CD1c-positive myeloid dendritic cell (primary cell): ENCODE measurements at regions not wholly inside any gene's neighbourhood (a gene's known extent, or its start where the extent isn't known, plus 50 kb on each side); places are given as distances from the start of the nearest gene placed in this dataset.

Source experiments
- DNase-seq: peaks from one replicate; pipeline ENCODE4 v3.0.0-alpha.2; 2016; ENCODE audit errors: extremely low spot score

DNA sequence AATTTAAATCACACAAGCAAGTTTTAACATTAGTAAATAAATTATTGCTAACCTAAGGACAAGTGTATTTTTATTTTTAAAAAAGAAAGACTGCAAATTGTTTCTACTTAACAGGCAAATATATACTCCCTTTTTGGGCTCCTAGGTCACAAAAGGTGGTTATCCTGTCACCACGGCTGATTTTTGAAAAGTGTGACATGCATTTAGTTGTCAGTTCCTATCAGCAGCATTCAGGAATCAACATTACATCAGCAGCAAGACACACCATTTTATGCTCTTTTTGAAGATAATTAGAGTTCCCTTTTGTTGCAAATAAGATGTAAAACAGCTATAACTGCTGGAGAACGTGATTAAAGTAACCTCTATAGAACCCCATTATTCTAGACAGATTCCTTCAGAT lies 357.5 kb upstream of the TMCO5A start:
- no peak for DNase-seq

DNA sequence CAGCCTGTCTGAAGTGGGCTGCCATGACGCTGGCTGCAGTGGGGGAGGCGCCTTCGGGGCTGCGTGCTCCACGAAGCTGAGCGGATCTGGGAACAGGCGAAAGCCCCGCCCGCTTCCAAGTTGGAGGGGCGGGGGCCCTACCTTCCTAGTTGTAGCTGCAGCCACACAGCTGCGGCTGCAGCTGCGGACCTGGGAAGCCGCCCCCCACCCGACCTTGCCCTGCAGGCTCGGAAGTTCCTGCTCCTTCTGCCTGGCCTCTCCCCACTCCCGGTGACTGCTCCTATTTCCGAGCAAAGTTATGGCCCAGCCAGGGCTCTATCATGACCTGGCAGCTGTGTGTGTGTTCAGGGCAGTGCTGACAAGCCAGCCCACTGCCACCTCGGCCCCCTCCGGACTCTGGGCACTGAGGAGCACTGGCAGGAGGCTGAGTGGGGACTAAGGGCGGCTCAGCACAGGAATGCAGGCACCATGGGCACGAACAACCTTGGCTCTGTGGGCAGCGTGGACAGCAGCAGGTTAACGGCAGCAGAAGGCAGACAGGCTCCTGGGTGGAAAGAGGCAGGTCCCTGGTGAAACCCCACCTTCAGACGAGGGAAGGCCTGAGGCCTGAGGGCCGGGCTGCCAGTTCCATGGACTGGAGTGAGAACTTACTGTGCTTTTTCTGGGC lies 352.4 kb upstream of the TMCO5A start:
- DNase-seq, result no peak

DNA sequence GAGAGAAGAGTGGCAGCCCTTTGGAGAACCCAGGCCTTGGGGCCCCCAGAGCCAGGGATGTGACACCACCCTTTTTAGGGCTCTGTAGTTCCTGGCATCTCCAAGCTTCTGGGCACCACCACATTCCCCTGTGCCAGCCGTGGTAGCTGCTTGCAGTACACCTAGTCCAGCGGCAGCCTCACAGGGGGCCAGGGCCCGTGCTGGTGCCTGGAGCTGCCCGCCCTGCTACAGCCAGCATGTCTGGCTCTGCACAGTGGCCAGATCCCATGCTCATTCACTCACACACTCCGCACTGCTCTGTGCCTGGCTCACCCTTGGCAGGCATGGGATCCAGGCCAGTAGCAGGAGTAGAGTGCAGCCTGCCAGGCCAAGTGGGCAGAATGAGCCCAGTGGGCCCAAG lies 351.6 kb upstream of the TMCO5A start:
- DNase-seq, result no peak

DNA sequence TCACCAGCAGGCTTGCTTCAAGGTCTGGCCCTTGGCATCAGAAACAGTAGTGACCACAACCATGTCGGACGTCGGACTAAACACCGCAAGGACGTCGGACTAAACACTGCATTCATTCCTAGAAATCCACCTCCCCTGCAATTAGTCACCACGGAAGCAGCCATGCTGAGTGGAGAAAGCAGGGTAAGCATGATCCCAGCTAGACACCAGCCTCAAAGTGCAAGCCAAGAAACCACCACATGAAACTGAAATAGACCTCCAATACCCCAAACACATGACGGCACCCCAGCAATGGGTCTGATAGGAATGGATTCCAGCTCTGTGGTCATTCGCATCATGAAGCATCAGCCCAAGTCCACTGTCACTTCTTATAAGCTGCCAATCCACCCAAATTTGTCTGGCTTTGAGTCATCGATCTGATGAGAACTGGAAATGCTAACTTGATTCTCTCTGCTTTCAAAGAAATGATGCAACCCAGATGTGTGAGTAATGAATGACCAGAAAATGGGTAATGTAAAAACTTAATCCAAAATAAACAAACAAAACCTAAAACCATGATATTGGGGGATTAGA lies 348.3 kb upstream of the TMCO5A start:
- DNase-seq, result no peak

DNA sequence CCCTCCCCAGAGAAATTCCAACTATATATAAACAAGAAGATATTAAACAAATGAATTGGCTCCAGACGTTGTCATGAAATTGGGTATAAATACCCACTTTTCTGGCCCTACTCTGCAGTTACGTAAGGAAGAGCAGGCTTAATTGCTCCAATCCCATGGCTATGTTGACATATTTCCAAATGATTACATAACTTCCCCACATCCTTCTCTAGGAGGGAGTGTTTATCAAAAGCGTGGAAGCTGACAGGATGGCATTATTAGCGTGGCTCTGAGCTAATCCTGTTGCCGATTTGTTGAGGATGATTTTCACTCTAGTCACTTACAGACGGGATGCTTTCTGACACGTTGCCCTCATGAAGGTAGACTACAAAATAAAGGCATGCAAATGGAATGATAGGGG lies 347.5 kb upstream of the TMCO5A start:
- DNase-seq, result no peak

DNA sequence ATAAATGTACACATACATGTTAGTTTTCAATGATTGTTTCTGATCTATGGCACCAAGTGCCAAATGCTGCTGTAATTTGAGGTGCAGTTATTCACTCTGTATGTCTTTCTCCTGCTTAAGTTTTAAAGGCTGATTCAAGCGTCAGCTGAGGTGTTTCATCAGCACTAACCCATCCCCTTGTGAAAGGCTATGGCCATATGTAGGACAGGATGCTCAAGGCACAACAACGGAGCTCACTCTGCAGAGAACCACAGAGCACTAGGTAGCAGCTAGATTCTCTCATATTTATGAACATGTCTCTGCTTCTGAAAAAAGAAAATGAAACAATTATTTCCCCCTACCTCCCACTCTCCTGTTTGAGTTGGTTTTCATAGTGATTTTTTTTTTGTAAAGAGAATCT lies 340.0 kb upstream of the TMCO5A start:
- no peak for DNase-seq

DNA sequence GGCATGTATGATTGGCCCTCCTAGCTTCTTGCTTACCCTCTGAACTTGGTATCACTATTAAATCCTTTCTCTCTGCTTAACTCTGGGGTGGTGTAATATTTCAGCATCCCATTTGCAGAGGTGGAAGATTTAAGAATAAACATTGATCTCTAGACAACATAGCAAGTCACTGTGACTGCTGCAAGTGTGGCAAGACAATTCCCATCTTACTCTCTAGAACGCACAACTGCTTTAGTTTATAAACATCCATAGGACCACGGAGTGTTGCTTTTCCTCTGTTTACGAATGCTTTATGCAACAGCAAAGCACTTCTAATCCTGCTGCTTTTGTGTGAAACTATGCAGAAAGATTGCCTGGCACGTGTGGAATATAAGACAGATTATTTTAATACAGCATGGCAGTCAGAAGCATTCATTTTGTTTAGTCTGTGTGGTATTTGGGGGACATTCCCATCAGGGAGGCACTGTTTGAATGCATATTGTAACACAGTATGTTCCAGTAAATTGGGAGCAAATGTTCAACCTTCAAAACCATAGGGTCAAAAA lies 338.9 kb upstream of the TMCO5A start:
- DNase-seq, result no peak

DNA sequence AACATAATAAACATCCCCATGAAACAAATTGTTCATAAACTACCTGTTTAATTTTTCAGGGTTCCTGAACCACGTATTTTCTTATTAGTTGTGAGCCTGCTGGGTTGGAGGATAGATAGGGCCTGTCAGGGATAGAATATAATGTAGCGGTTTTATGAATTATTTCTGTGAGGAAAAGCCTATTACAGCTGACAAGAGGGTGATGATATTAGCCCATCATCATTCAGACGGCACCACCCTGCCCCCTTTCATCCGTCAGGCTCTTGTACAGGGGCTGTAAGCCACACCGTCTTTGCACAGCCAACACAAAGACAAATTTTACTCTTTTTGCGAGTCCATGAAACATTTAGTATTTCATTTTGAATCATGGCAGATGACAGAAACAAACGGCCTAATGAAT lies 335.3 kb upstream of the TMCO5A start:
- no peak for DNase-seq

DNA sequence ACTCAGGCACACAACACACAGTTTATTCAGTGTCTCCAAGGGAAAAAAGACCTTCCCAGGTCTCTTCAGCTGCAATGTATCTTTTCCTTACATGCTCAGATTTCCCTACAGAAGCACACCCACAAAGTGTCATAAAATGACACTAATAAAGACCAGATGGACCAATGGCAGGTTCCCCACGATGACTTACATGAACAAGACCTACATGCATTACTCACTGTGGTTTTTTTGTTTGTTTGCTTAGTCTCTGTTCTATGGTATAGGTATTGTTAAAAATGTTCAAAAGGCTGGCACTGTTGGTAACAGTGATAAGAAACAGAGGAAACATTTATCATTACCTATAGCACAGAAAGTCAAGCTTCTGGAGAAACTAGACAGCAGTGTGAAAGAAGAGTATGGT lies 318.2 kb upstream of the TMCO5A start:
- no peak for DNase-seq

DNA sequence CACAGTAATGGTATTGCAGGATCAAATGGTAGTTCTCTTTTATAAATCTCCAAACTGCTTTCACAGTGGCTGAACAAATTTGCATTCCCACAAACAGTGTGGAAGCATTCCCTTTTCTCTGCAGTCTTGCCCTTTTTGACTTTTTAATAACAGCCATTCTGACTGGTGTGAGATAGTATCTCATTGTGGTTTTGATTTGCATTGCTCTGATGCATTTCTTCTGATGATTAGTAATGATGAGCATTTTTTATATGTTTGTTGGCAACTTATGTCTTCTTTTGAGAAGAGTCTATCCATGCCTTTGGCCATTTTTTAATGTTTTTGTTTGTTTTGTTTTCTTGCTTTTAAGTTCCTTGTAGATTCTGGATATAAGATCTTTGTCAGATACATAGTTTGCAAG lies 316.1 kb upstream of the TMCO5A start:
- no peak for DNase-seq

DNA sequence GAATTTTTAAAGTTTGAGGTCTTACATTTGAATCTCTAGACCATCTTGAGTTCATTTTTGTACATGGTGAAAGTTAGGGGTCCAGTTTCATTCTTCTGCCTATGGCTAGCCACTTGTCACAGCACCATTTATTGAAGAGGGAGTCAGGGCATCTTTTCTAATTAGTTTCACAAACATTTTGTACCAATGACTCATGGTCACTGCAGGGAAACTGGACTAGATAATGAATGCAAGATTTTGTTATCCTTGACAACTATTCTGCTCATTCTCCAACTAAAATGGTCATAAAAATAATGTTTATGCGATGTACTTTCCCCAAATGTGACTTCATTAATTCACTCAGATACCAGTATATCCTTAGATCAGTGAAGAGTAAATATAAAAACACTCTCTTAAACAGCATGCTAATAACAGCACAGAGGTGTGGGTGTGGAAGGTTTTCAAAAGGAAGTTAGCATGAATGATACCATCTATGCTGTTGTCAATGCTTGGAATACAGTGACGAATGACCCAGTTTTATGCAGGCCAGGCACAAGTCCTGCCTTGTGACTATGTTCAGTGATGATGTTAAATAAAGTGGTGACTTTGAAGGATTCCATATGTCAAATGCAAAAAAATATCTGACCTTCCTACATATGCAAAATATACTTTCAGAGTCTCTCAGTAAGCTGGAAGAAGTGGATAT lies 314.9 kb upstream of the TMCO5A start:
- DNase-seq, result no peak

DNA sequence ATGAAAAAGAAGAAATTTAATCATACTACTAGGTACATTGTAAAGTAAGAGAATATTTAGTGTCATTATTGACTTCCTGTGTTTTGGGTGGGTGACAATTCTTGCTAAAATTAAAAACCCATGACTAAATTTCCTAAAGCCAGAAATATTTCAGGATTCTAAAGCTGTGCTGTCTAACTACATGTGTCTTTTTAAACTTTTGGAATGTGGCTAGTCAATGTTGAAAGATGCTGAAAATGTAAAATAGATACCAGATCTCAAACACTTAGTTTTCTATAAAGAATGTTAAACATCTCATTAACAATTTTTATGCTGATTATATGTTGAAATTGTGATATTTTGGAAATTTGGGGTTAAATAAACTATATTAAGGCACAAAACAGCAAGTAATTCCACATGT lies 308.9 kb upstream of the TMCO5A start:
- DNase-seq, result no peak

DNA sequence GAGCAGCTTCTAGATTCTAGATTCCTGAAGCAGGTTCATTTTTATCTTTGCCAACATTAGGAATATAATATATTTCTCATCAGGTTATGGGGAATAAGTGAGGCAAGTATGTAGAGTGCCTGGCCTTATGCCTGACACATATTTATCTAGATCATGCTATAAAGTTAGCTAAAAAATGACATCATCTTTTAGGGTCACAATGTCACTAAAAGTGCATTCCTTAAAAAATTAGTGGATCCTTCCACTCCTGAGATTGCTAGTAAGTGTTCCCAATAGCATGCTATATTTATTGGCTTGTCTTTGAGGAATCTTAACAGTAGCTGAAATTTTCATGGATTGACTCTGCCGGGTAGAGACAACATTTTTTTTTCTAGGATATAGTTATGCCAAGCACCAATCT lies 305.9 kb upstream of the TMCO5A start:
- DNase-seq, result no peak

DNA sequence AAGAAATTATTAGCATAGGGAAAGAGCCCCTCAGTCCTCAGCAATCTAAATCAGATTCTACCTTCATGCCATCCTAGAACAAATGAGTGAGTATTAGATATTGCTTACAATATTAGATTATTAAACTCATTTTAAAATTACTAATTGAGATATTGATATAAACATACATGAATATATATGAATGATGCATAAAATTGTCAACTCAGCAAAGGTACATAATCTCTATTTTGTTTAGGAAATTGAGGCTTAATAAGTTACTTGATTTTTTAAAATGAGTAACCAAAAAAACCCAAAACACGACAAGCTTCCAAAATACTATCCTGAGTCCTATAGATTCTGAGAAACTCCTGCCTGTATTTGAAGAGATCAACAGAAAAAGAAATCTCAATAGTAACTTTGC lies 297.7 kb upstream of the TMCO5A start:
- no peak for DNase-seq

DNA sequence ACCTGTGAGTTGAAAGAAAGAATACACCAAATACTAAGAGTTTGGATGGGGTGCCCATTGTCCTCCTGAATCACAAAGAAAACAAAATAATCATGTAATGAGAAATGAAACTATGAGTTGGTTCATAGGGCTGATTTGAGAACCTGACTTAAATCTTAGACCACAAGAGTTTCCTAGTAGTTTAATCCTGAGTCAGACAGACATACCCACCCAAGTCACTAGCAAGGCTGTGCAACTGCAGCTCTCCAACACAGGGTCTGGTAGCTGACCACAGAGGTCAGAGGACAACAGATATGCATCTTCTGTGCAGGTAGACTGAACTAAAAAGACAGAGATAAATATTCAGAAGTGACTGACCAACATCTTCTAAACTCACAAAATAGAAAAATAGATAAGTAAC lies 296.3 kb upstream of the TMCO5A start:
- no peak for DNase-seq

DNA sequence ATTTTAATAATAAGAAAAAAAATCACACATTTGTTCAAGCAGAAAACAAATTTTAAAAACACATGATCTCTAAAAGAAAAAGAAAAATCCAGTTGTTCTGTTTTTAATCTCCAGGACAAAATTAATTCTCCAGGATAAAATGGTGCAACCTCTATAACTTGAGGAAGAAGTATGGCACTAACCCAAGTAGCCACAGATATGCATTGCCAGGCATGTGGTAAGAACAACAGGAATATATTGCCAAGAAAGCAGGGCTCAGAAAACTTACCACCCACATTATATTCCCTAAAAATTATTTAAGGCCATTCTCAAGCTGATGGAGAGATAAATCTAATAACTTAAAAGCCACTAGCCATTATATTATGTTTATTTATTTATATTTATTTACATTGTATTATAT lies 295.7 kb upstream of the TMCO5A start:
- DNase-seq, result no peak

DNA sequence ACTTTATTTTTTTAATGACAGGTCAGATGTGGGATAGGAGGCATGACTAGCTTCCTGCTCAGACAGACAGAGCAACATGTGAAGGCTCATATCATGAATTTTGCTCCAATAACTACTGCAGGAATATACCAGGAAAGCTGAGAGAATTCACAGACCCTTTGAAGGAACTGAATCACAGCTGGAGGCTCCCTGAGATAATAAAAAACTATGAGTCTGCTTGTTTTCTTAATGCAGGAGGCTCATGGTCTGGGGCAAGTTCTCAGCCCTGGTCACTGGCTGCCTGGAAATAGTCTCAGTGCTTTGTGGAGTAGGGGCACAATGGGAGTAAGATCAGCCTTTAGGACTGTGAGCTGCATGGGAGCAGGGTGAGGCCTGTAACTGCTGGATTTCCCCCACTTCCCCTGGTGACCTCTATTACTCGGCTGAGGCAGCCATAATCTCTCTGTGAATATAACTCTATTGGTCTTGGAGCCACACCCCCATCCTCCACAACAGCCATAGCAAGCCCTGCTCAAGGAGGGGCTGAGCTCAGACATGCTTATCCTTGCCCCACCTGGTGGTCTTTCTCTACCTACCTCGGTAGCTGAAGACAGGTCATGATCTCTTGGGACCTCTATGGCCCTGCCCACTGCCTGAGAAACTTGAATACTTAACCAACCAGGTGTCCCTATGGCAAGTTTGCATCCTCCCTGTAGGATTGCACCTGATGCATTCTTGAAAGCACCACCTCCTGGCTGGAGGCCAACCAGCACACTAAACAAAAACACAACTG lies 281.6 kb upstream of the TMCO5A start:
- no peak for DNase-seq

DNA sequence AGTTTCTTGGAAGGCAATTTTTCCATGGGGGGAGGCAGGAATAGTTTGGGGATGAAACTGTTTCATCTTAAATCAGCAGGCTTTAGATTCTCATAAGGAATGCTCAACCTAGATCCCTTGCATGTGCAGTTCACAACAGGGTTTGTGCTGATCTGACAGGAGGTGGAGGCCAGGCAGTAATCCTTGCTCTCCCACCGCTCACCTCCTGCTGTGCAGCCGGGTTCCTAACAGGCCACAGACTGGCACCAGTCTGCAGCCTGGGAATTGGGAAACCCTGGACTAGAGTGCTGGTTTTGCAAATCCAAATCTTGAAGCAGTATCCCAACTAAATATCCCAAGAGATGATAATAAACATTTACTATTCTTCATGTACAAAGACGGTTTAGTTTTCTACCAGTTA lies 256.3 kb upstream of the TMCO5A start:
- no peak for DNase-seq

DNA sequence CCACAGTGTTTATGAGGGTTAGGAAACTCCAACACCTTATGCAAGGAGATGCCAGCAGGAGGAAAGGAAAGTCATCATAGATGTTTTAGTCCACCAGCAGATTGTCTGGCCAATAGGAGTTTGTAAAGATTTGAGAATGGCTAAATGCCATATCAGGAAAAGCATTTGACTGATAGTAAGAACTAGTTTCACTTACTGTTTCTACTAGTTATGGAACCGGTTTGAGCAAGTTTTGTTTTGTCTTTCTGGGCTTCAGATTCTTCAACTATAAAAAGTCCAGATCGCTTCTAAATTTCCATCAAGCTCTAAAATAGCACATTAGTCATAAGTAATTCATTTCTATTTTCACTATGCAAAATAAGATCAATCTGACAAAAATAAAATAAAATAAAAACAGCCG lies 254.8 kb upstream of the TMCO5A start:
- DNase-seq, result no peak

DNA sequence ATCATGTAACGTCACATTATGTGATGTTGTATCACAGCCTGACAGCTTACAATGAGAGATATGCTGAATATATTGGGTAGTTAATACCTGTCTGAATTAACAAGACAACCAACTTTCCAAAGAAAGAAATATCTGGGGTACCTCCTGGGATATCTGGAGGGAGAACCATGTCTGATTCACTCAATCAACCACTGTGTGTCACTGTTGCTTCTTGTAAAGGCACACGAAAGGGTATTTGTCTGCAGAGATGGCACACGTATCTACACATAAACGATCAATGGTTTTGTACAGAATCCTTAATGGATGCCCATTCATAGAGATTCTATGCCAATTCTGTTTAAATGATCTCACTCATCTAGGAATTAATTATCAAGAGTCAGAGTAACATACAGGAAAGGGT lies 252.1 kb upstream of the TMCO5A start:
- no peak for DNase-seq

DNA sequence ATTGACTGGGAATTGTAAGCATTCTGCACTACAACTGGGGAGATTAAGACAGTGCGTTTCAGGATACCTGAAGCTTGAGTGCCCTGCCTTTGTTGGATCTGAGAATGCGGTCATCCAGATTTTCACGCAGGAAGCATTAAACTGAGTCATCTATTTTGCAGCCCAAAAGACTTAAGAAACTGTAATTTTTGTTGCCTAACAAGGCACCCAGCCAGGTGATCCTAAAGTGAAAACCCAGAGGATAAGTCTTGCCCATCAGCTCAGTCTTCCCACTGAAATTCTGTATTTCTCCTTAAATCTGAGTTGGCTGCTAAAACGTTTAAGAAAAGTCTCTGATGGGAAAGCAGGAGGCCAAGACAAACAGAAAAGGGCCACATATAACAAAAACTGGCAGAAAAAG lies 242.5 kb upstream of the TMCO5A start:
- DNase-seq, result no peak

DNA sequence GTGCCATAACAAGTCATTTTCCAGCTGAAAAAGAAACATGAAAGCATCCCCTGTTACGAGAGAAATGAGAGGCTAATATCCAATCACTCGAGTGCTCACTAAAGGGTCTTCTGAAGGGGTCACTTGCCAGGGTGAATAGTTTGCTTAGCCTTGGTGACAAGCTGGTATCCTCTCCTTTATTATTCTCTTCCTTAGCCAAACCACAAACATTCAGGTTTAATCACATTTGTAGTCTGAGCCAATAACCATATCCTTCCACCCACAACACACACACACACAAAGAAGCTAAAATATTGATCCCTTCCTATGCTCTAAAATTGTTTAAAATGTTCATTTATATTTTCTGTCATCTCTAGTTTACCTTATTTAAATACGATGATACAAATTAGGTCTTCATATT lies 240.5 kb upstream of the TMCO5A start:
- DNase-seq, result no peak

DNA sequence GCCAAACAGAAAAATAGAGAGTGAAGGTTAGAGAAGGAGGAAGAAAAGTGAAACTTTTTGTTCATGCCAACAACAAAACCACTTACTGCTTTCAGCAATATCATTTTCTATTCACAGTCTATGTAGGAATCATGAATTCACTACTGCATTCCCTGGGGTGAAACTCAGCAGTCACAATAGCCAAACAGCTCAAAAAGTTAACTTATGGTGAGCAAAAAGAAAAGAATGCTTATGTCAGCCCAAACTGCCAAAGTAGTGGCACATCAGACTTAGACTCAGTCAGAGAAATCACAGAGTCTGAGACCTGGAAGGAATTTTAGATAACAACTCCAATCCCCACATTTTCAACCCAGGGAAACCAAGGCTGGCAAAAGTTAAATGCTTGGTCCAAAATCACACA lies 238.7 kb upstream of the TMCO5A start:
- DNase-seq, result no peak
